Tibial nerve (tissue), 3 donors: ENCODE measurements at regions not wholly inside any gene's neighbourhood (a gene's known extent, or its start where the extent isn't known, plus 50 kb on each side); places are given as distances from the start of the nearest gene placed in this dataset.

ENCODE experiments used
- CTCF ChIP-seq, 5 experiments: fragments of 200-600 bp in 3 of 5; fragments of 450-650 bp in 2 of 5; sonication (generic) in 3 of 5; IDR thresholded peaks; one replicate each; pipeline ENCODE4 v1.5.1; 2016 to 2019; ENCODE audit warnings: antibody characterized with exemption in 5 of 5, mild to moderate bottlenecking in 3 of 5, moderate library complexity in 2 of 5
- POLR2A ChIP-seq, 2 donors: fragments of 450-650 bp; IDR thresholded peaks; one replicate each; pipeline ENCODE4 v1.6.1; 2017; ENCODE audit warnings: antibody characterized with exemption in 2 of 2, mild to moderate bottlenecking in 2 of 2, moderate library complexity in 2 of 2

- no peak for TF ChIP-seq CTCF (IDR thresholded peaks at IDR 0.05)
- TF ChIP-seq POLR2A (IDR thresholded peaks at IDR 0.05): no peak
Observed at GRCh38 chr12:94721173-94721572, 70.8 kb upstream of the TMCC3 start.
